Stimulated activated CD8-positive, alpha-beta memory T cell treated with anti-CD3 and anti-CD28 coated beads, Interleukin-15, amount 100 ng/mL, for 48 hours (primary cell): ENCODE measurements at regions not wholly inside any gene's neighbourhood (a gene's known extent, or its start where the extent isn't known, plus 50 kb on each side); places are given as distances from the start of the nearest gene placed in this dataset.
"Not testable (repeated sequence)": the region's sequence is repeated elsewhere in the genome, so short reads cannot be mapped to it uniquely, and the experiment has no call there.

ENCODE experiments used
- DNase-seq, 2 donors: peaks; one replicate each; pipeline ENCODE4 v3.0.0-alpha.2; 2020; ENCODE audit warnings: low read depth in 2 of 2

DNA sequence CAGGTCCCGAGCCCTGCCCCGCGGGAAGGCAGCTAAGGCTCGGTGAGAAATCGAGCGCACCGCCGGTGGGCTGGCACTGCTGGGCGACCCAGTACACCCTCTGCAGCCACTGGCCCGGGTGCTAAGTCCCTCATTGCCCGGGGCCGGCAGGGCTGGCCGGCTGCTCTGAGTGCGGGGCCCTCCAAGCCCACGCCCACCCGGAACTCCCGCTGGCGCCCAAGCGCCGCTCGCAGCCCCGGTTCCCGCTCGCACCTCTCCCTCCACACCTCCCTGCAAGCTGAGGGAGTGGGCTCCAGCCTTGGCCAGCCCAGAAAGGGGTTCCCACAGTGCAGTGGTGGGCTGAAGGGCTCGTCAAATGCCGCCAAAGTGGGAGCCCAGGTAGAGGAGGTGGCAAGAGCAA is 63.2 kb upstream of the IER3 start:
- not testable (repeated sequence) for DNase-seq

DNA sequence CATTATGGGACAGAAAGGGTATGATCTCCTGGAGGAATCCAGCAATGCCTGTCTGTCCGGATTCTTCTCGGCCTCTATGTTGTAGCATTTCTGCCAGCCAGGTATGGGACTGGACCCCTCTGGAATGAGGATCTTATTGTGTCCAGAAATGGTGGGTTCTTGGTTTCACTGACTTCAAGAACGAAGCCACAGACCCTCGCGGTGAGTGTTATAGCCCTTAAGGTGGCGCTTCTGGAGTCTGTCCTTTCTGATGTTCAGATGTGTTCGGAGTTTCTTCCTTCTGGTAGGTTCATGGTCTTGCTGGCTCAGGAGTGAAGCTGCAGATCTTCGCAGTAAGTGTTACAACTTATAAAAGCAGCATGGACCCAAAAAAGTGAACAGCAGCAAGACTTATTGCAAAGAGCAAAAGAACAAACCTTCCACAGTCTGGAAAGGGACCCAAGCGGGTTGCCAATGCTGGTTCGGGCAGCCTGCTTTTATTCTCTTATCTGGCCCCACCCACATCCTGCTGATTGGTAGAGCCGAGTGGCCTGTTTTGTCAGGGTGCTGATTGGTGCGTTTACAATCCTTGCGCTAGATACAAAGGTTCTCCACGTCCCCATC is 62.3 kb upstream of the IER3 start:
- no peak for DNase-seq

DNA sequence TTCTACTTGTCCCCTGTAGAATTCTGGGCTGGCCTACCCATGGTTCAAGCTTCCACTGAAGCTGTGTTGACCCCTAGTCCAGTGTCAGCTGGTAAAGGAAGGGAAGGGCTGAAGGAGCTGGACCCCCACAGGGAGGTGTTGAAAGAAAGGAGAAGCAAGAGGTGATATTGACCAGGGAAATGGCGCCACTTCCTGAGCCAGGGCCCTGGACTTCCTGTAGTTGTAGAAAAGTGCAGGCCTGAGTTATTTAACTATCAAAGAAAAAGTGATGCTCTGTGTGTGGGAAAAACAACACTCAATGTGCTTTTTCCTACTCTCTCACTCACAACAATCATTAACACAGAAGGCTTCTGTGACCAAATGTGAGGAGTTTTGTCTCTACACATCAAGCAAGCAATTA is 60.0 kb upstream of the IER3 start:
- no peak for DNase-seq

DNA sequence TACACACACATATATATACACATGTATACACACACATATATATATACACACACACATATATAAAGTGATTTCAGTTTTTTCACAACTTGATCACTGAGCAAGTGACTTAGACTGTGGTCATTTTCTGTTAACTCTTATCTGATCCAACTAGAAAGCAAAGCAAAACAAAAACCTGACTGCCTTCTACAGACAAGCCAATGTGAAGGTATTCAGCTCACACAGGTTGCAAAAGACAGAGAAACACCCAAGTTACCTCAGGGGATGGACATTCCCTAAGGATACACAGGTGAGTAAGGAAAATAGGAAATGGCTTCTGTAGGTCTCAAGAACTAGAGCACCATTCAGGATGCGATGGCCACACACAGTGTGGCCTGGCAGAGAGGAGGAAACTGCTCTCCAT is 58.4 kb upstream of the IER3 start:
- no peak for DNase-seq

DNA sequence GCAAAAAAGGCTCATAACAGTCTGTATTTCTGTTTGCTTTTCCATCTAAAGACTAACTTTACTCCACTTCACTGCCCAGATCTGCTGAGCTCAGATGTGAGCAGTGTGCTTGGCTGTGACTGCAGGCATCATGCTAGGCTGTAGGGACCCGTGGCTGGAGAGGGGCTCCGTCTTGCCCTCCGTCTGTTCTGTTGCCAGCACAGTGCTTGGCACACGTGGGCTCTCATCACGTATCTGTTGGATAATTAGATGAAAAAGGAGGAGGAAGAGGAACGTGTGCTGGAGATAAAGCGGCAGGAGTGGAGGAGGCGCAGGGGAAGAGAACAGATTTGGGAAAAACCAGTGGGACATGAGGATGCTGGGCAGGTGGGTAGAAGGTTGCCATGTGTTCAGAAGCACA is 57.6 kb upstream of the IER3 start:
- no peak for DNase-seq

DNA sequence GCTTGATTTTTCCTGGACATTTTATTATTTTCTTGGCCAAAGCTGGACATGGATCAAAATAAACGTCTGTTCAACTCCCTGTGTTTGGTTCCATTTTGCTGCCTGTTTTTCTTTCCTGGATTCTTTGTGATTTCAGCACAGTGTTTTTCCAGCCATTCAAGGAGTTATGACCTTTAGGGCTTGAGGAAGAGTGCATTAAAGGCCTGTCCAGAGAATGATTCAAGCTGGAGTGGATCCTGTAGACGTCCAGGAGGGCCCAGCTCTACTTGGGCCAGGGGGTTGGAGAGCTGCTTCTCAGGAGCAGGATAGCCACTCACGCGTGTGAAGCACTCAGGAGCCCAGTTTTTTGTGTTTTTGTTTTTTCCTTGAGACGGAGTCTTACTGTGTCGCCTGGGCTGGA is 56.5 kb upstream of the IER3 start:
- DNase-seq: no peak

DNA sequence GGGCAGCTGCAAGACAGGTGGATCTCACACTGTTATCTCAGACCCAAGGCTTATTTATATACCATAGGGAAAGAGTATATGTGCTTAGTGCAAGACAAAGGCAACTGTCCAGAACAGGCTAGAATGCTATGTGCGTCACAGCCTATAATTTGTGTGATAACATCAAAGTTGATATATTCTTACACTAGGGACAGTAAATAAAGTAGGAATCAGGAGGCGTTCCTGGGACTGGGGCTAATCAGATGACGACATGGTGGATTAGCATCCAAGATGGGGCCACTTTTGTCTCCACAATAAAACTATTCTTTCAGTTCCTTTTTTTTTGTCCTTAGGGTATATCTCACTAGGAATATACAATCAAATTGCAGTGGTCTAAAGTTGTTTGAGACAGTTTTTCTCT is 54.9 kb upstream of the IER3 start:
- no peak for DNase-seq

DNA sequence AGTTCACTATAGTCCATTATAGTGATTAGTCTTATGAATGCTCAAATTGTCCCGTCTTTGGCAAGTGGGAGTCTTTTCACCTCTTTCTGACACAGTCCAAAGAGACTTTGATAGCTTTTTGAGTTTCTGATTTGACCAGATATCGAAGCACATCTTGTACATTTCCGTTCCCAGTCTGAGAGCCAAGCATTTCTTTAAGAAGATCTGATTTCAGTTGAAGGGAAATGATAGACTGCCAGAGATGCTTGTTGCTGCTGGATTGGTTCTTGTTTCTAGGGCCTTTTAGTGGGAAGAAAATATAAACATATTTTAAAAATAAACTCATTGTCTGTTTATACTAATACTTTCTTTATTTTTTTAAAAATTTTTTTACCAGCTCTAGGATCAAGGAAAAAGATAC is 54.1 kb upstream of the IER3 start:
- no peak for DNase-seq

DNA sequence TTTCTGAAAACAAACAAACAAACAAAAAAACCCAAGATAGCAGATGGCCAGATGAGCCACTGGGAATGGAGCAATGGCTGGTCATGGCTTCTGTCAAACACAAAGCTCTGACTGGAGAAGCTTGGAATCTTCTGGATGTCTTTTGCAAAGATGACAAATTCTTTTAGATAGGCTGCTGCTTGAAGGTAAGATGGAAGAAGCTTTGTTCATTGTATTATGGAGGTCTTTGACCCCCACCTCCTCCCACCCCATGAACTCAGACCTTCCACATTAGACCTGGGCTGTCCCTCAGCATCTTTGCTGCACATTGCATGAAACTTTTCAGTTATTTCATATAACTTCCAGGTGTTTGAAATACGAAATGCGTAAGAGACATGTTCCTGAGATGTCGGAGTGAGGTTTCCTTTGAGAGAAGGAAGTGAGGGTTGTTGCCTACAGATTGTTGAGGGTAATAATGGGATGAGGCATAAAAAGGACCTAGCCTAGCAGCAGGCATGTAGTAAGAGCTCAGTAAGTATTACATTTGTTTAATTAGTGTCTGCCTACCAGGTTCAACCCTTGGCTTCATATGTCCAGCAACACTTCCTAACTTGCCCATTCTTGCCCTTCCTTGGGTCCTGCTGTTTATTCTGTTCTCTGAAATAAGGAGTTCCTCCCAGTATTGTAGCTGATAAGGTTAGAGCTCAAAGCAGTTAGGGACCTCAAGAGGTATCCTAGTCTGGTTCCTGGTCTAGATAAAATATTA is 51.4 kb upstream of the IER3 start:
- DNase-seq: no peak
